HL-60/S4 (cell line): ENCODE measurements at regions not wholly inside any gene's neighbourhood (a gene's known extent, or its start where the extent isn't known, plus 50 kb on each side); places are given as distances from the start of the nearest gene placed in this dataset.

Experiments
- in situ Hi-C: fragments of 300-500 bp; cut with MboI; formaldehyde crosslinking; loops from 2 replicates; pipeline ENCODE4 v1.14.3; 2022; ENCODE audit warnings: low sequenced_read_pairs

- in situ Hi-C loops, result no loop called here
Measured at GRCh38 chr2:196563876-196564275, 75.6 kb upstream of the CCDC150 start.

- in situ Hi-C loops, result no loop called here
Measured at GRCh38 chr2:196565106-196565765, 74.3 kb upstream of the CCDC150 start.

GRCh38 chr2:196565982-196566381 is 73.5 kb upstream of the CCDC150 start:
- in situ Hi-C loops, result no loop called here

- in situ Hi-C loops, result no loop called here
Measured at GRCh38 chr2:196566961-196567666, 72.4 kb upstream of the CCDC150 start.

GRCh38 chr2:196568506-196568905 is 71.0 kb upstream of the CCDC150 start:
- in situ Hi-C loops, result no loop called here

GRCh38 chr2:196584903-196585302 is 54.6 kb upstream of the CCDC150 start:
- in situ Hi-C loops, result no loop called here

GRCh38 chr2:196586511-196586991 is 53.0 kb upstream of the CCDC150 start:
- in situ Hi-C loops, result no loop called here

- in situ Hi-C loops, result no loop called here
Measured at GRCh38 chr2:196587056-196587455, 52.5 kb upstream of the CCDC150 start.

- in situ Hi-C loops, result no loop called here
Measured at GRCh38 chr2:196587739-196588138, 51.8 kb upstream of the CCDC150 start.

GRCh38 chr2:196589419-196589818 is 50.1 kb upstream of the CCDC150 start:
- in situ Hi-C loops, result no loop called here
